ENCODE measurements at regions not wholly inside any gene's neighbourhood (a gene's known extent, or its start where the extent isn't known, plus 50 kb on each side); places are given as distances from the start of the nearest gene placed in this dataset.
"Not testable (repeated sequence)": the region's sequence is repeated elsewhere in the genome, so short reads cannot be mapped to it uniquely, and the experiment has no call there.

GRCh38 chr7:34486371-34486770 lies 171.6 kb upstream of the NPSR1 start:
- DNase-seq (ENCODE audit: low read depth) = no peak

- no peak for DNase-seq (ENCODE audit: low read depth)
Observed at GRCh38 chr7:34487391-34488115, 170.5 kb upstream of the NPSR1 start.

GRCh38 chr7:34488766-34489165 lies 169.3 kb upstream of the NPSR1 start:
- no peak for DNase-seq (ENCODE audit: low read depth)

GRCh38 chr7:34491899-34492298 lies 166.1 kb upstream of the NPSR1 start:
- no peak for DNase-seq (ENCODE audit: low read depth)

GRCh38 chr7:34493752-34494151 lies 164.3 kb upstream of the NPSR1 start:
- no peak for DNase-seq (ENCODE audit: low read depth)

- DNase-seq (ENCODE audit: low read depth) = no peak
Observed at GRCh38 chr7:34497153-34497777, 160.8 kb upstream of the NPSR1 start.

- no peak for DNase-seq (ENCODE audit: low read depth)
Observed at GRCh38 chr7:34501156-34501555, 156.9 kb upstream of the NPSR1 start.

GRCh38 chr7:34507191-34507590 lies 150.8 kb upstream of the NPSR1 start:
- no peak for DNase-seq (ENCODE audit: low read depth)

- peak; percentile 29 for DNase-seq (ENCODE audit: low read depth)
Observed at GRCh38 chr7:34523226-34523918, 134.6 kb upstream of the NPSR1 start.

- DNase-seq (ENCODE audit: low read depth) = no peak
Observed at GRCh38 chr7:34530259-34530658, 127.8 kb upstream of the NPSR1 start.

GRCh38 chr7:34539003-34539402 lies 119.0 kb upstream of the NPSR1 start:
- no peak for DNase-seq (ENCODE audit: low read depth)

GRCh38 chr7:34544621-34545020 lies 113.4 kb upstream of the NPSR1 start:
- no peak for DNase-seq (ENCODE audit: low read depth)

- no peak for DNase-seq (ENCODE audit: low read depth)
Observed at GRCh38 chr7:34550996-34551395, 107.0 kb upstream of the NPSR1 start.

GRCh38 chr7:34552502-34552901 lies 105.5 kb upstream of the NPSR1 start:
- DNase-seq (ENCODE audit: low read depth) = no peak

- DNase-seq (ENCODE audit: low read depth) = no peak
Observed at GRCh38 chr7:34558022-34558421, 100.0 kb upstream of the NPSR1 start.

- no peak for DNase-seq (ENCODE audit: low read depth)
Observed at GRCh38 chr7:34564091-34564490, 93.9 kb upstream of the NPSR1 start.

- no peak for DNase-seq (ENCODE audit: low read depth)
Observed at GRCh38 chr7:34567906-34568305, 90.1 kb upstream of the NPSR1 start.

GRCh38 chr7:34569975-34570699 lies 87.9 kb upstream of the NPSR1 start:
- no peak for DNase-seq (ENCODE audit: low read depth)

- DNase-seq (ENCODE audit: low read depth) = no peak
Observed at GRCh38 chr7:34575006-34575405, 83.0 kb upstream of the NPSR1 start.

GRCh38 chr7:34577934-34578333 lies 80.1 kb upstream of the NPSR1 start:
- not testable (repeated sequence) for DNase-seq (ENCODE audit: low read depth)

- DNase-seq (ENCODE audit: low read depth) = not testable (repeated sequence)
Observed at GRCh38 chr7:34581698-34582097, 76.3 kb upstream of the NPSR1 start.

GRCh38 chr7:34584526-34584925 lies 73.5 kb upstream of the NPSR1 start:
- no peak for DNase-seq (ENCODE audit: low read depth)
